ENCODE measurements at regions not wholly inside any gene's neighbourhood (a gene's known extent, or its start where the extent isn't known, plus 50 kb on each side); places are given as distances from the start of the nearest gene placed in this dataset.

- TF ChIP-seq POLR2A (IDR thresholded peaks at IDR 0.05) (no peak), POLR2AphosphoS5 (IDR thresholded peaks at IDR 0.05) (no peak)
- TF ChIP-seq, protein P1, sequence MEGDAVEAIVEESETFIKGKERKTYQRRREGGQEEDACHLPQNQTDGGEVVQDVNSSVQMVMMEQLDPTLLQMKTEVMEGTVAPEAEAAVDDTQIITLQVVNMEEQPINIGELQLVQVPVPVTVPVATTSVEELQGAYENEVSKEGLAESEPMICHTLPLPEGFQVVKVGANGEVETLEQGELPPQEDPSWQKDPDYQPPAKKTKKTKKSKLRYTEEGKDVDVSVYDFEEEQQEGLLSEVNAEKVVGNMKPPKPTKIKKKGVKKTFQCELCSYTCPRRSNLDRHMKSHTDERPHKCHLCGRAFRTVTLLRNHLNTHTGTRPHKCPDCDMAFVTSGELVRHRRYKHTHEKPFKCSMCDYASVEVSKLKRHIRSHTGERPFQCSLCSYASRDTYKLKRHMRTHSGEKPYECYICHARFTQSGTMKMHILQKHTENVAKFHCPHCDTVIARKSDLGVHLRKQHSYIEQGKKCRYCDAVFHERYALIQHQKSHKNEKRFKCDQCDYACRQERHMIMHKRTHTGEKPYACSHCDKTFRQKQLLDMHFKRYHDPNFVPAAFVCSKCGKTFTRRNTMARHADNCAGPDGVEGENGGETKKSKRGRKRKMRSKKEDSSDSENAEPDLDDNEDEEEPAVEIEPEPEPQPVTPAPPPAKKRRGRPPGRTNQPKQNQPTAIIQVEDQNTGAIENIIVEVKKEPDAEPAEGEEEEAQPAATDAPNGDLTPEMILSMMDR (IDR thresholded peaks at IDR 0.05) = no peak
- intact Hi-C loops (cut with DNase I; ENCODE audit: low total_unique reads) = no loop called here
These were observed 314.2 kb upstream of the SORL1-AS1 start for GRCh38 chr11:121766991-121767390.

DNA sequence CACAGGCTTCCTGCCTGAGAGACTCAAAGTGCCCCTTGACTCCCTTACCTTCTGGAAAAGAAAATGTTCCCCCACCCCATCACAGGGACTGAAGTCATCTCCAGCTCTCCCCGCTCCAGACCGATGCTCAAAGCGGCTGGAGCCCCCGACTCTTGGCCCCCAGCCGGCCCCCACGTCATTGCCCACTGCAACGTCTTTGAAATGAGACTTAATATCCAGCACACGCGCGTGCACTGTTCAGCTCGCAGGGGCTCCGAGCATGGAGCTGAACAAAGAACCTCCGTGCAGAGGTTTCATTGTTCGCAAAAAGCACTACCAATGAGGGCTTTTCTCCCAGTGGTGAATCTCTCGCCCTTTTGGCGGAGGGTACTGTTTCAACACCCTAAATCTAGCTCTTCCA is 313.4 kb upstream of the SORL1-AS1 start:
- DNase-seq (ENCODE audit: low spot score in 2 of 2) = no peak
- no peaks in the 10 kb centered on the region for H3K36me3 ChIP-seq
- TF ChIP-seq, protein P1 (IDR thresholded peaks at IDR 0.05) = no peak
- no peak for TF ChIP-seq POLR2AphosphoS5 (IDR thresholded peaks at IDR 0.05)
- no peak for TF ChIP-seq POLR2A (IDR thresholded peaks at IDR 0.05)
- intact Hi-C loops (cut with DNase I; ENCODE audit: low total_unique reads) = no loop called here
- no peaks in the 10 kb centered on the region for H3K4me1 ChIP-seq
- no peaks in the 10 kb centered on the region for H3K9me3 ChIP-seq
- no peaks in the 10 kb centered on the region for H3K27me3 ChIP-seq
- no peak overlapping the region for H3K27ac ChIP-seq
- H3K4me3 ChIP-seq = no peak overlapping the region

More at GRCh38 chr11:121766991-121767390, 314.2 kb upstream of the SORL1-AS1 start:
- no peaks in the 10 kb centered on the region for H3K9me3 ChIP-seq
- DNase-seq (ENCODE audit: low spot score in 2 of 2) = no peak
- H3K4me1 ChIP-seq = no peaks in the 10 kb centered on the region
- H3K36me3 ChIP-seq = no peaks in the 10 kb centered on the region
- H3K4me3 ChIP-seq = no peak overlapping the region
- H3K27me3 ChIP-seq = no peaks in the 10 kb centered on the region
- H3K27ac ChIP-seq = no peak overlapping the region

GRCh38 chr11:121763526-121763925 is 310.8 kb upstream of the SORL1-AS1 start:
- no peak for DNase-seq (ENCODE audit: low spot score in 2 of 2)
- no peaks in the 10 kb centered on the region for H3K27me3 ChIP-seq
- no peak overlapping the region for H3K4me3 ChIP-seq
- TF ChIP-seq, protein P1 (IDR thresholded peaks at IDR 0.05) = no peak
- TF ChIP-seq POLR2A (IDR thresholded peaks at IDR 0.05) = no peak
- no peak for TF ChIP-seq POLR2AphosphoS5 (IDR thresholded peaks at IDR 0.05)
- intact Hi-C loops (cut with DNase I; ENCODE audit: low total_unique reads) = no loop called here
- H3K27ac ChIP-seq = no peak overlapping the region
- no peaks in the 10 kb centered on the region for H3K9me3 ChIP-seq
- H3K36me3 ChIP-seq = no peaks in the 10 kb centered on the region
- no peaks in the 10 kb centered on the region for H3K4me1 ChIP-seq

- intact Hi-C loops (cut with DNase I; ENCODE audit: low total_unique reads) = no loop called here
- DNase-seq (ENCODE audit: low spot score in 2 of 2) = no peak
These were observed 310.1 kb upstream of the SORL1-AS1 start for GRCh38 chr11:121762820-121763219.

GRCh38 chr11:121761186-121761585 is 308.4 kb upstream of the SORL1-AS1 start:
- Histone ChIP-seq H3K36me3 (no peaks in the 10 kb centered on the region), H3K4me3 (no peak overlapping the region), H3K27me3 (no peaks in the 10 kb centered on the region), H3K27ac (no peak overlapping the region), H3K9me3 (no peaks in the 10 kb centered on the region), H3K4me1 (no peaks in the 10 kb centered on the region)
- TF ChIP-seq, protein P1 (IDR thresholded peaks at IDR 0.05) = no peak
- TF ChIP-seq POLR2A (IDR thresholded peaks at IDR 0.05) (no peak), POLR2AphosphoS5 (IDR thresholded peaks at IDR 0.05) (no peak)
- no peak for DNase-seq (ENCODE audit: low spot score in 2 of 2)
- intact Hi-C loops (cut with DNase I; ENCODE audit: low total_unique reads) = no loop called here

More at GRCh38 chr11:121762820-121763219, 310.1 kb upstream of the SORL1-AS1 start:
- H3K27ac ChIP-seq = no peak overlapping the region
- H3K27me3 ChIP-seq = no peaks in the 10 kb centered on the region
- H3K9me3 ChIP-seq = no peaks in the 10 kb centered on the region
- H3K36me3 ChIP-seq = no peaks in the 10 kb centered on the region
- no peak for TF ChIP-seq POLR2A (IDR thresholded peaks at IDR 0.05)
- H3K4me1 ChIP-seq = no peaks in the 10 kb centered on the region
- peak overlapping the region in 1 of 3 donors; percentile 38 for H3K4me3 ChIP-seq

Measured in breast epithelium (tissue), 4 donors.